ENCODE measurements at regions not wholly inside any gene's neighbourhood (a gene's known extent, or its start where the extent isn't known, plus 50 kb on each side); places are given as distances from the start of the nearest gene placed in this dataset.
A peak's percentile ranks its signal among the peaks of the same experiment; 100 is the strongest.
"Not testable (repeated sequence)": the region's sequence is repeated elsewhere in the genome, so short reads cannot be mapped to it uniquely, and the experiment has no call there.

DNA sequence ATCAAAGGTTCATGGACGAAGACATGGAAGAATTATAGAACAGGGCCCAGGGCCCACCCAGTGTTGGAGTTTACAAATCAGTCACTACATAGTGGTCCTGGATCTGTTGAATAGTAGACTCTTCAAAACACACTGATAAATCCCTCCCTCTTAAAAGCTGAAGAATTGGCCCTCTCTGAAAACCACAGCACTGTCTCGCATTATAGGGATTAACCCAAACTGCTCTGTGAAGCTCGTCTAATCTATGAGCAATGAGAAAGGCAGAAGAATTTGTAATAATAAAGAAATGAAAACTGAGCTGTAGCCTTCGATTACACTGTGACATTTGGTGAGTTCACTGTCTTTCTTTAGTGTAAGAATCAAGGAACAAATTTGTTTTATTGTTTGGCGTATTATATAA is 92.5 kb upstream of the ZFP42 start:
- peaks cover 11% of the 10 kb centered on the region; the same call in 1 of the 2 replicates for H3K4me1 ChIP-seq (replicated peaks)
- no peaks in the 10 kb centered on the region for H3K36me3 ChIP-seq
- H3K4me3 ChIP-seq = no peak overlapping the region
- peak overlapping the region; percentile 36 for H3K27ac ChIP-seq
- H3K9me3 ChIP-seq (replicated peaks) = peaks cover 2% of the 10 kb centered on the region; the same call in 1 of the 2 replicates
- peak in 1 of 2 experiments; percentile 9 for DNase-seq (ENCODE audit: low read depth in 1 of 2, low spot score in 2 of 2)
- no peaks in the 10 kb centered on the region for H3K27me3 ChIP-seq (replicated peaks)

DNA sequence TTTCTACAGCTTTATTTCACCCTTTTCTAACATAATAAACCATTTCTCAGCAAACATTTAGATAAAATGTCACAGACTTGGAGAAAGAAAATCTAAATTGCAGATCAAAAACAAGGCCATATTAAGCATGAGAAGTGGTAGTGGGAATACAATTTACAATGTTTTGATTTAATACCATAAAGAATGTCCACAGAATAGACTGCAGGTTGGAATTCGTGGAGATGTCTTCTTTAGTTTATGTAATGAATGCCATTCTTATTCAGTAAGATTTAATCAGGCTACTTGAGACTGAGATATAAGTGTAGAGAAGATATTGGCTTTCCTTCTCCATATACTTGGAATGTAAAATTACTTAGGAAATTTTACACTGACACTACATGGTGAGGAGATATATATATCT is 91.9 kb upstream of the ZFP42 start:
- Histone ChIP-seq H3K9me3 (replicated peaks) (peaks cover 2% of the 10 kb centered on the region; the same call in 1 of the 2 replicates), H3K4me3 (no peak overlapping the region), H3K36me3 (no peaks in the 10 kb centered on the region), H3K4me1 (replicated peaks) (peaks cover 11% of the 10 kb centered on the region; the same call in 1 of the 2 replicates), H3K27me3 (replicated peaks) (no peaks in the 10 kb centered on the region), H3K27ac (peak overlapping the region; percentile 36)
- peak in 1 of 2 experiments; percentile 36 for DNase-seq (ENCODE audit: low read depth in 1 of 2, low spot score in 2 of 2)

DNA sequence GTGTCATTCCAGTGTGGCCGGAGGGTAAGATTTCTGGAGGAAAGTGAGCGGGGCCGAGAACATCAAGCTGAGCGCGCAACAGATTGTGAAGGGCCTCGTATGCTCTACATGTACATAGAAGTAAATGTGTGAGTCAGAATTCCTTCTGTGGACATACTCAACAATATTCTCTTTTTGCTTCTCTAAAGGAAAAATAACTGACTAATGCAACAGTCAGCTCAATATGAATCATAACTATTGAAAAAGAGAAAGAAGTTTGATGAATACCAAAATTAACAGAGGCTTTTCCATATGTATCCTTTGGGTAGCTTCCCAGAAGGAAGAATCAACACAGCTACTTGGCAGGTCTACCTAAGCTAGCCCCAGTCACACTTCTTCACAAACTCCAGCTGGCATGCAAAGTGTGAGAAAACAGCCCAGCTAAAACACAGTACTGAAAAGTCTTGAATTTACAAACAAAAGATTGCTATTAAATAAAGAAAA is 87.5 kb upstream of the ZFP42 start:
- DNase-seq (ENCODE audit: low read depth in 1 of 2, low spot score in 2 of 2) = peak in 1 of 2 experiments; percentile 2
- Histone ChIP-seq H3K36me3 (no peaks in the 10 kb centered on the region), H3K27me3 (replicated peaks) (no peaks in the 10 kb centered on the region), H3K27ac (no peak overlapping the region), H3K4me1 (replicated peaks) (peaks cover 6% of the 10 kb centered on the region; the same call in 1 of the 2 replicates), H3K4me3 (no peak overlapping the region), H3K9me3 (replicated peaks) (no peaks in the 10 kb centered on the region)

DNA sequence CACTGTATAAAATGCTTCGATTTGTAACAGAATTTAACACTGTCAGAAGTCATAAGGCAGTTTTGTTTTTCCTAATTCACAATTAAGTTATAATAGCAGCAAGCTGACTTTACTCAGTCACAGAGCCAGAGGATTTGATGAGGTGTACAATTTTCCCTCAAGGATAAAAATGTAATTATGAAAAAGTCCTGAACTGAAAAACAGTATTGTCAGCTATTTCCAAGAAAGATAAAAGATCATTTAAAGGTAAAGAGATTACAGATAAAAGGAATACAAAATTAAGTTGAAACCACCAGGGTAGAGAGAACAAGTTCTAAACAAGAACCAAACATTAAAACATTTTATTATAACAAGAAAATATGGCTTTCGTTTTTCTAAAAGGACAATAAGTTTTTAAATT is 86.8 kb upstream of the ZFP42 start:
- Histone ChIP-seq H3K4me3 (no peak overlapping the region), H3K36me3 (no peaks in the 10 kb centered on the region), H3K9me3 (replicated peaks) (no peaks in the 10 kb centered on the region), H3K27ac (no peak overlapping the region), H3K27me3 (replicated peaks) (no peaks in the 10 kb centered on the region), H3K4me1 (replicated peaks) (0 out of 2 replicates have a peak, but pooled peaks cover 3% of the 10 kb centered on the region)
- DNase-seq (ENCODE audit: low read depth in 1 of 2, low spot score in 2 of 2) = no peak

DNA sequence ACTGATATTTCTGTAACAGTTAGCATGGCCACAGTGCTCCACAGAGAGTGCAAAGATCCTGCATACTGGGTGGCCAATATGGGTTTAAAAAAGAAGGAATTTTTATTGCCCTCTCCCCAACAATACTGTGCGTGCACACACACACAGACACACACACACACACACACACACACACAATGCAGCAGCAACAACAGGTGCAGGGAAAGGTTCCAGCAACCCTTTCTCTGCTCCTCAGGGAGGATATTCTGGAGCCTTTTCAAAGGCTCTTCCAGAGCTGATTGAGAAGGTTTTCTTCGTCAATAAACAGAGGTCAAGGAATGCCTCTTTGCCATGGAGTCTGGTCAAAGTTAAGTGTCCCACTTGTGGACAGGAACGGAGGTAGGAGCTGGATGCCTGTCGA is 84.8 kb upstream of the ZFP42 start:
- peak in 1 of 2 experiments; percentile 1 for DNase-seq (ENCODE audit: low read depth in 1 of 2, low spot score in 2 of 2)
- no peaks in the 10 kb centered on the region for H3K27me3 ChIP-seq (replicated peaks)
- H3K4me3 ChIP-seq = no peak overlapping the region
- H3K9me3 ChIP-seq (replicated peaks) = no peaks in the 10 kb centered on the region
- H3K36me3 ChIP-seq = no peaks in the 10 kb centered on the region
- no peak overlapping the region for H3K27ac ChIP-seq
- 0 out of 2 replicates have a peak, but pooled peaks cover 3% of the 10 kb centered on the region for H3K4me1 ChIP-seq (replicated peaks)

DNA sequence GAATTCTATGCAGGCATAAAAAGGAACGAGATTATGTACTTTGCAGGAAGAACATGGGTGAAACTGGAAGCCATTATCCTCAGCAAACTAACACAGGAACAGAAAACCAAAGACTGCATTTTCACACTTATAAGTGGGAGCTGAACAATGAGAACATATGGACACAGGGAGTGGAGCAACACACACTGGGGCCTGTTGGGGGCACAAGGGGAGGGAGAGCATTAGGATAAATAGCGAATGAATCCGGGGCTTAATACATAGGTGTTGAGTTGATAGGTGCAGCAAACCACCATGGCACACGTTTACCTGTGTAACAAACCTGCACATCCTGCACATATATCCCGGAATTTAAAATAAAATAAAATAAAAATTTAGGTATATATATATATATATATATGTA is 80.2 kb upstream of the ZFP42 start:
- not testable (repeated sequence) for H3K27ac ChIP-seq; H3K9me3 ChIP-seq (replicated peaks); DNase-seq (ENCODE audit: low read depth in 1 of 2, low spot score in 2 of 2); H3K36me3 ChIP-seq; H3K27me3 ChIP-seq (replicated peaks); H3K4me1 ChIP-seq (replicated peaks); H3K4me3 ChIP-seq

DNA sequence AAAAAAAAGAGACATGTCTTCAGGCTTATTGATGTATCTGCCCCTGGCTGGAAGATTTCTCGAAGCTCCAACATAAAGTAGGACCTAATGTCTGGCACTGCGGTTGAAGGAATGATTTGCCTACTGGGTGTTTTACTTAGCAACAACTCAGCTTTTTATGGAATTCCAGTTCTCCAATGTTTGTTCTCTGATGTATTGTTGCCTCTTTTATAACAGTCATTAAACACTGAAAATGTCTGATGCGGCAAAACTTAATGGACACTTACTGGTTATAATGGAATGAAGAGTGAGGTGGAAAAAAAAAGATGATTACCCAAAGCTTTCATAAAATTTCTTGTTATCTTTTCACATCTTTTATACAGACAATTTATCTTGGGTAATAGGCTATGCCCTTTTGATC is 75.6 kb upstream of the ZFP42 start:
- no peak for DNase-seq (ENCODE audit: low read depth in 1 of 2, low spot score in 2 of 2)
- H3K27me3 ChIP-seq (replicated peaks) = no peaks in the 10 kb centered on the region
- no peaks in the 10 kb centered on the region for H3K4me1 ChIP-seq (replicated peaks)
- 0 out of 2 replicates have a peak, but pooled peaks cover 4% of the 10 kb centered on the region for H3K9me3 ChIP-seq (replicated peaks)
- no peak overlapping the region for H3K4me3 ChIP-seq
- no peak overlapping the region for H3K27ac ChIP-seq
- H3K36me3 ChIP-seq = no peaks in the 10 kb centered on the region

DNA sequence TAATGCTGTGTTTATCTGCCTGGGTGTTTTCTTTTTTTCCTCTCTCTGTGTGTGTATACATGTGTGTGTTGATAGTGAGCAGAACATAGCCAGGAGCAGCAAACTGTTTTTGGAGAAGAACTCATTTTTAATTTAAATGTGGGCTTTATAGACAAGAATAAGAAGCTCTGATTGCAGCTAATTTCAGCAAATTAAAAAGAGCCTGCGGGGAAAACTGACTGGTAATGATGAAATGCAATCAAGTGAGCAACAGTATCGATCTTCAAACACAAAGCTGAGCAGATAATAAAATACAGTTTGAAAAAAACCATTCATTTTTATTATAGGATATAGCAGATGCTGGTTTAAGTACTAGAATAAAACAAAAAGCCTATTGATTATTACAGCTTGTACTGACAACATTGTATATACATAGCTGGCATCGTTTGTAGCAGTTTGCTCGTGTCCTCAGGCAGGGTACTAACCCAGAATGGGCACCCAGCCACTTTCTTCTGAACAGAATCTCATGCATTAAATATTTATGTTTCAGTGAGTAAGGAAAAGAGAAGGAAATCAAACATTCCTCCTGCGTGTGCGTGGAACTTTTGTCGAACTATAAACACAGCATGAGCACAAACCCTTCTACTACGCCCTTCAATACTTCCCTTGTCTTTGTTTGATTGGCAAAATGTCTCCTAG is 73.5 kb upstream of the ZFP42 start:
- Histone ChIP-seq H3K9me3 (replicated peaks) (0 out of 2 replicates have a peak, but pooled peaks cover 4% of the 10 kb centered on the region), H3K27ac (no peak overlapping the region), H3K27me3 (replicated peaks) (no peaks in the 10 kb centered on the region), H3K4me1 (replicated peaks) (no peaks in the 10 kb centered on the region), H3K4me3 (no peak overlapping the region), H3K36me3 (no peaks in the 10 kb centered on the region)
- DNase-seq (ENCODE audit: low read depth in 1 of 2, low spot score in 2 of 2) = no peak

DNA sequence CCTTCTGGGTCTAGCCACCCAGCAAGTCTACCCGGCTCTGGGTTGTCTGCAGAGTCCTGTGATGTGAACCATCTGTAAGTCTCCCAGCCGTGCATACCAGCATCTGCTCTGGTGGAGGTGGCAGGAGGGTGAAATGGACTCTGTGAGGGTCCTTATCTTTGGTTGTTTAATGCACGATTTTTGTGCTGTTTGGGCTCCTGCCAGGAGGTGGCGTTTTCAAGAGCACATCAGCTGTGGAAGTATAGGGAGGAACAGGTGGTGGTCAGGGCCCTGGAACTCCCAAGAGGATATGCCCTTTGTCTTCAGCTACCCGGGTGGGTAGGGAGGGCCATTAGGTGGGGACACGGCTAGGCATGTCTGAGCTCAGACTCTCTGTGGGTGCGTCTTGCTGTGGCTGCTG is 66.5 kb upstream of the ZFP42 start:
- Histone ChIP-seq H3K27ac (no peak overlapping the region), H3K27me3 (replicated peaks) (no peaks in the 10 kb centered on the region), H3K9me3 (replicated peaks) (no peaks in the 10 kb centered on the region), H3K4me3 (no peak overlapping the region), H3K36me3 (no peaks in the 10 kb centered on the region), H3K4me1 (replicated peaks) (no peaks in the 10 kb centered on the region)
- DNase-seq (ENCODE audit: low read depth in 1 of 2, low spot score in 2 of 2) = no peak

DNA sequence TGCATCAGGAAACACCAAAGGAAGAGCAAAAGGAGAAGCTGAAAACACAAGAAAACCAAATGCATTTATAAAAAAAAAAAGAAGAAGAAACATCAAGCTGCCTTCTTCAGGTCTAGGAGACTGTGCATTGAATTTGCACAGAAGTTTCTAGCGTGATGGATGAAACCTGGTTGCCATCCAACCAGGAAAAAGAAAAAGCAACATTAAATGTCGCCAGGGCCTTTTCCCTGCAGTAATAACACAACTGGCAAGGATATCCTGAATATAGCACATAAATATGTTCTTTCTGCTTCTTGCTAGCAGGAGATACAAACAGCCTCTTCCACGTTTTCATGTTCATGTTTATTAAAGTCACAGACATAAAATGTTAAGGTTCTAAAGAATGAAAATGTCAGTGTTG is 60.8 kb upstream of the ZFP42 start:
- H3K9me3 ChIP-seq (replicated peaks) = no peaks in the 10 kb centered on the region
- DNase-seq (ENCODE audit: low read depth in 1 of 2, low spot score in 2 of 2) = no peak
- no peaks in the 10 kb centered on the region for H3K4me1 ChIP-seq (replicated peaks)
- H3K27ac ChIP-seq = no peak overlapping the region
- no peaks in the 10 kb centered on the region for H3K36me3 ChIP-seq
- no peak overlapping the region for H3K4me3 ChIP-seq
- no peaks in the 10 kb centered on the region for H3K27me3 ChIP-seq (replicated peaks)

DNA sequence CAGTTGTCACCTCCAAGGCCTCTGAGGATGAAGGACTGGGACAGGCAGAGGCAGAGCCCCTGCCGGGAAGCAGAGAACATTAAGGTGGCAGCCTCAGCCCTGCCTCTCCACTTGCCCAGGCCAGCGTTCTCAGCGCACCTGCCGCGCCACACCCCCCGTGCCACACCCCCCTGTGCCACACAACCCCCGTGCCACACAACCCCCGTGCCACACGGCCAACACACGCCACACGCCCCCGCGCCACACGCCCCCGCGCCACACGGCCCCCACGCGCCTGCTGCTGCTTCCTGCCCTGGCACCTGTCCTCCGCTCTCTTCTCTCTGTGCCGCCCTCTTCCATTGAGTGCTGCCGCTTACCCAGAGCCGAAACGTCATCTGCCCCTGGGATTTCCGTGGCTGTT is 58.0 kb upstream of the ZFP42 start:
- no peaks in the 10 kb centered on the region for H3K4me1 ChIP-seq (replicated peaks)
- H3K36me3 ChIP-seq = no peaks in the 10 kb centered on the region
- H3K27me3 ChIP-seq (replicated peaks) = no peaks in the 10 kb centered on the region
- no peak overlapping the region for H3K4me3 ChIP-seq
- DNase-seq (ENCODE audit: low read depth in 1 of 2, low spot score in 2 of 2) = no peak
- no peaks in the 10 kb centered on the region for H3K9me3 ChIP-seq (replicated peaks)
- no peak overlapping the region for H3K27ac ChIP-seq

DNA sequence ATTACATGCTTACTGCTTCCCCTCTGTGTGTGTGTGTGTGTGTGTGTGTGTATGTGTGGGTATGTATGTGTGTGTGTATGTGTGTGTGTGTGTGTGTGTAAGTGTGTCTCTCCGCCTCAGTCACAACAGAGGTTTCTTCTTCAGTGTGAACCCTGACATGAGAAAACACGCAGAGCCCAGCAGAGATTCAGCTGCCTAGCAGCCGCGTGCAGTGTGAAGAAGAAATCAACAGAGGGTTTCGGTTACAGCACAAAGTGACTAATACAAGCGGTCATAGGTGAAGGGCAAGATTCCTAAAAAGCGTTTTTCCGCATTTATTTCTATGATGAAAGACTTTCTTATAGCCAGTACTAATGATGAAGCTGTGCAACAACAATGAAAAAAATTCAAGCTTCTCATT is 55.3 kb upstream of the ZFP42 start:
- no peaks in the 10 kb centered on the region for H3K4me1 ChIP-seq (replicated peaks)
- DNase-seq (ENCODE audit: low read depth in 1 of 2, low spot score in 2 of 2) = no peak
- no peaks in the 10 kb centered on the region for H3K36me3 ChIP-seq
- H3K9me3 ChIP-seq (replicated peaks) = no peaks in the 10 kb centered on the region
- no peak overlapping the region for H3K27ac ChIP-seq
- H3K4me3 ChIP-seq = no peak overlapping the region
- no peaks in the 10 kb centered on the region for H3K27me3 ChIP-seq (replicated peaks)

DNA sequence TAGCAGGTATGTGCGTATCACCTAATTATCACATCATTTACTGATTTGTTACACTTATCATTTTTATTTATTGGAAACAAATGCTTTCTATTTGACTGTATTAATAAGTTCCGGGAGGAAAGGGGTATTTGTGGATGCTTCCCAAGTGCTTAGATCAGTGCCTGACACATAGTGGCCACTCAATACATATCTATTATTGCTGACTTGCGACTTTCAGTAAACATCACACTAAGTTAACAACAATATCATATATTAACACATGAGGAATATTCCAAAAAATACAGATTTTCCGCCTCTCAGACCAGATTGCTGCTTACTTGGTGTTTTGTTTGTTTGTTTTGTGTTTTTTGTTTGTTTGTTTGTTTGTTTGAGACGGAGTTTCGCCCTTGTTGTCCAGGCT is 52.6 kb upstream of the ZFP42 start:
- H3K36me3 ChIP-seq = no peaks in the 10 kb centered on the region
- no peak overlapping the region for H3K27ac ChIP-seq
- no peaks in the 10 kb centered on the region for H3K4me1 ChIP-seq (replicated peaks)
- H3K9me3 ChIP-seq (replicated peaks) = no peaks in the 10 kb centered on the region
- no peak for DNase-seq (ENCODE audit: low read depth in 1 of 2, low spot score in 2 of 2)
- H3K27me3 ChIP-seq (replicated peaks) = no peaks in the 10 kb centered on the region
- H3K4me3 ChIP-seq = no peak overlapping the region

DNA sequence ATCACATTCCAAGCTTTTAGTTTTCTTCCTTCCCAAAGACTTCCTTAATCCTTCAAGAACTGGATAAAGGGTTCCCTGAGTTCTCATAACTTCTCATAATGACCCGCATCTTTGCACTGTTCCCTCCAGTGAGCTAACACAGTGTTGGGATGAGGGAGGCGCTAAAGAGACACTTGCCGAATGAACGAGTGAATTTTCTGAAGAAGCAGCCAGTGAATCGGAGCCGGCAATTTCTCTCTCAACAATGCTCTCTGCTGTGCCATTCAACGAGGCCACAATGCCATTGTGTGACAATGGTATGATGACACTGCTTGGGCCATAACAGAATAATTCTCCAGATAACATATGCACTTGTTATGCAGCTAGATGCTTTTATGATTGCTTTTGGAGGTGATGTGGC is 51.4 kb upstream of the ZFP42 start:
- H3K9me3 ChIP-seq (replicated peaks) = no peaks in the 10 kb centered on the region
- no peak overlapping the region for H3K27ac ChIP-seq
- no peak for DNase-seq (ENCODE audit: low read depth in 1 of 2, low spot score in 2 of 2)
- H3K4me1 ChIP-seq (replicated peaks) = no peaks in the 10 kb centered on the region
- no peaks in the 10 kb centered on the region for H3K27me3 ChIP-seq (replicated peaks)
- no peaks in the 10 kb centered on the region for H3K36me3 ChIP-seq
- no peak overlapping the region for H3K4me3 ChIP-seq

All from SJSA1 (cell line).